HG02798 (cell line): ENCODE measurements at regions not wholly inside any gene's neighbourhood (a gene's known extent, or its start where the extent isn't known, plus 50 kb on each side); places are given as distances from the start of the nearest gene placed in this dataset.

Experiments used
- ATAC-seq: cut with Tn5 transposase; IDR thresholded peaks from one replicate; pipeline ENCODE4 v1.9.1; 2021; ENCODE audit warnings: mild to moderate bottlenecking; ENCODE audit not compliant: unreplicated experiment, poor library complexity

GRCh38 chr11:123261345-123262106 lies 66.5 kb upstream of the CLMP start:
- ATAC-seq: peak; percentile 88

GRCh38 chr11:123260511-123261211 lies 65.6 kb upstream of the CLMP start:
- no peak for ATAC-seq

- no peak for ATAC-seq
Observed at GRCh38 chr11:123258877-123259276, 63.8 kb upstream of the CLMP start.

GRCh38 chr11:123257370-123257769 lies 62.3 kb upstream of the CLMP start:
- ATAC-seq: no peak

- no peak for ATAC-seq
Observed at GRCh38 chr11:123255909-123256308, 60.9 kb upstream of the CLMP start.

- ATAC-seq: no peak
Observed at GRCh38 chr11:123254357-123254756, 59.3 kb upstream of the CLMP start.

GRCh38 chr11:123253911-123254310 lies 58.9 kb upstream of the CLMP start:
- ATAC-seq: no peak

- no peak for ATAC-seq
Observed at GRCh38 chr11:123253223-123253622, 58.2 kb upstream of the CLMP start.

GRCh38 chr11:123251657-123252344 lies 56.8 kb upstream of the CLMP start:
- ATAC-seq: no peak

- ATAC-seq: no peak
Observed at GRCh38 chr11:123250892-123251656, 56.0 kb upstream of the CLMP start.

- ATAC-seq: no peak
Observed at GRCh38 chr11:123249354-123249753, 54.3 kb upstream of the CLMP start.

- ATAC-seq: no peak
Observed at GRCh38 chr11:123247813-123248379, 52.8 kb upstream of the CLMP start.

GRCh38 chr11:123247496-123247799 lies 52.4 kb upstream of the CLMP start:
- peak; percentile 9 for ATAC-seq

GRCh38 chr11:123246749-123247495 lies 51.9 kb upstream of the CLMP start:
- ATAC-seq: peak; percentile 87

- ATAC-seq: no peak
Observed at GRCh38 chr11:123245567-123245966, 50.5 kb upstream of the CLMP start.
